ENCODE measurements at regions not wholly inside any gene's neighbourhood (a gene's known extent, or its start where the extent isn't known, plus 50 kb on each side); places are given as distances from the start of the nearest gene placed in this dataset.

GRCh38 chr1:229853751-229854150, 213.3 kb upstream of the GALNT2 start:
- H3K4me1 Mint-ChIP-seq = no peaks in the 10 kb centered on the region
- no peak overlapping the region for H3K27ac Mint-ChIP-seq
- no peak overlapping the region for H3K4me3 Mint-ChIP-seq
- H3K9me3 Mint-ChIP-seq = no peaks in the 10 kb centered on the region
- H3K27me3 Mint-ChIP-seq (ENCODE audit: low read depth) = peaks cover 16% of the 10 kb centered on the region
- H3K36me3 Mint-ChIP-seq (ENCODE audit: low read depth) = no peaks in the 10 kb centered on the region
- TF ChIP-seq, protein P1, sequence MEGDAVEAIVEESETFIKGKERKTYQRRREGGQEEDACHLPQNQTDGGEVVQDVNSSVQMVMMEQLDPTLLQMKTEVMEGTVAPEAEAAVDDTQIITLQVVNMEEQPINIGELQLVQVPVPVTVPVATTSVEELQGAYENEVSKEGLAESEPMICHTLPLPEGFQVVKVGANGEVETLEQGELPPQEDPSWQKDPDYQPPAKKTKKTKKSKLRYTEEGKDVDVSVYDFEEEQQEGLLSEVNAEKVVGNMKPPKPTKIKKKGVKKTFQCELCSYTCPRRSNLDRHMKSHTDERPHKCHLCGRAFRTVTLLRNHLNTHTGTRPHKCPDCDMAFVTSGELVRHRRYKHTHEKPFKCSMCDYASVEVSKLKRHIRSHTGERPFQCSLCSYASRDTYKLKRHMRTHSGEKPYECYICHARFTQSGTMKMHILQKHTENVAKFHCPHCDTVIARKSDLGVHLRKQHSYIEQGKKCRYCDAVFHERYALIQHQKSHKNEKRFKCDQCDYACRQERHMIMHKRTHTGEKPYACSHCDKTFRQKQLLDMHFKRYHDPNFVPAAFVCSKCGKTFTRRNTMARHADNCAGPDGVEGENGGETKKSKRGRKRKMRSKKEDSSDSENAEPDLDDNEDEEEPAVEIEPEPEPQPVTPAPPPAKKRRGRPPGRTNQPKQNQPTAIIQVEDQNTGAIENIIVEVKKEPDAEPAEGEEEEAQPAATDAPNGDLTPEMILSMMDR (IDR thresholded peaks at IDR 0.05; ENCODE audit: unreplicated experiment in 3 of 3) = no peak

DNA sequence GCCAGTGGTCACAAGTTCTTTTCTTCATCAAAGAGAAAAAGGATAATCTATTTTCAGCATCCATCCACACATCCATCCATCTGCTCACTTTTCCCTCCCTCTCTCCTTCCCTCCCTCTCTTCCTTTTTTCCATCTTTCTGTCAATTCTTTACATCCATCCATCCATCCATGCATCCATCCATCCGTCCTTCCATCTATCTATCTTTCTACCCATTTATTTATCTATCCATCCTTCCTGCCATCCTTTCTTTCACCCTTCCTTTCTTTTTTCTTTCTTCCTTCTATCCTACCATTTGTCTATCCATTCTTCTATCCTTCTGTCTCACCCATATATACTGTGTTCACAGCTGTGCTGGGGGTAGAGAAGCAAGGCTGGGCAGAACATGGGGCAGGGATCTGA, 212.4 kb upstream of the GALNT2 start:
- H3K4me3 Mint-ChIP-seq = no peak overlapping the region
- TF ChIP-seq, protein P1 (IDR thresholded peaks at IDR 0.05; ENCODE audit: unreplicated experiment in 3 of 3) = no peak
- H3K4me1 Mint-ChIP-seq = no peaks in the 10 kb centered on the region
- no peaks in the 10 kb centered on the region for H3K36me3 Mint-ChIP-seq (ENCODE audit: low read depth)
- H3K27me3 Mint-ChIP-seq (ENCODE audit: low read depth) = peaks cover 16% of the 10 kb centered on the region
- H3K27ac Mint-ChIP-seq = no peak overlapping the region
- no peaks in the 10 kb centered on the region for H3K9me3 Mint-ChIP-seq

DNA sequence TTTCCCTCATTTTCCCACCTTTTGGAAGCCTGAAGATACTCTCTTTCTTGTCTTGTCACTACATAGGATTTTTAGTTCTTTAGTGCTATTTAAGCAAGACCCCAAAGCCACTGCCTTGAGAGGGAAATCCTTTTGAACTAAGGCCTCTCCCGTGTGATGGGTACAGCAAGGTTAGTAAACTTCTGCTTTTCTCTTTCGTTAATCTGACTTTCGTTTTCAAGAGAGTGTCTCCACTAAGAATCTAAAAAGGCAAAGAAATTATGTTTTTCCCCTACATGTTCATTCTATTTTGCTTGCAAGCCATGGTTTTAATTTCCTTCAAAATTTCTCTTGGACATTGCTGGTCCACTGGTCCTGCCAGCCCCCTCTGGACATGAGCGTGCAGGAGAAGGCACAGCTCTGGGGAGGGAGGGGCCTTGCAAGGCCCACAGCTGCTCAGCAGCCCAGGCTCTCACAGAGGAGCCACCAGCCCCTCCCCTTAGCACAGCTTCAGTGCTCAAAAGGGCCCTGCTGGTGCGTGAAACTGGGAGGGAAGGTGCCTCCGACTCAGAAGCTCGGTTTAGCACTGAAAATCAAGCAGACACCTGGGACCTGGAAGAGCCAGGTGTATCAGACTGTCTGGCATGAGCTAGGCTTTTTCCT, 210.9 kb upstream of the GALNT2 start:
- no peak overlapping the region for H3K27ac Mint-ChIP-seq
- H3K9me3 Mint-ChIP-seq = no peaks in the 10 kb centered on the region
- TF ChIP-seq, protein P1 (IDR thresholded peaks at IDR 0.05; ENCODE audit: unreplicated experiment in 3 of 3) = no peak
- H3K4me3 Mint-ChIP-seq = no peak overlapping the region
- peaks cover 12% of the 10 kb centered on the region for H3K27me3 Mint-ChIP-seq (ENCODE audit: low read depth)
- peaks cover 11% of the 10 kb centered on the region for H3K4me1 Mint-ChIP-seq
- H3K36me3 Mint-ChIP-seq (ENCODE audit: low read depth) = no peaks in the 10 kb centered on the region

DNA sequence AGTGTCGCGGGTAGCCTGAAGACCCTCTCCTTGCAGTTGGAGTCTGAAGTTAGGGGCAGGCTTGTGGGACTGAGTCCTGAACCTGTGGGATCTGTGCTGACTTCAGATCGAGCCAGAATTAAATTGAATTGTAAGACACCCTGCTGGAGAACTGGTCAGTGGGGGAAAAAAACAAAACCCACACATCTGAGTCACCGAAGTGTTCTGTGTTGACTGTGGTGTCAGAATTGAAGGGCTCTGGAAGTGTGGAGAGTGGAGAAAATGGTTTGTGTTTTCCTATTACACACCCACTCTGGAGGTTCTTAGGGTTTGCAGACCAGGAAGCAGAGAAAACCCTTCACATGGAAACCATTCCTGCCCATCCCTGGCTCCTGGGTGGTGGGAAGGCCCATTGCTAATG, 209.5 kb upstream of the GALNT2 start:
- no peaks in the 10 kb centered on the region for H3K36me3 Mint-ChIP-seq (ENCODE audit: low read depth)
- H3K27me3 Mint-ChIP-seq (ENCODE audit: low read depth) = peaks cover 9% of the 10 kb centered on the region
- TF ChIP-seq, protein P1 (IDR thresholded peaks at IDR 0.05; ENCODE audit: unreplicated experiment in 3 of 3) = no peak
- no peak overlapping the region for H3K4me3 Mint-ChIP-seq
- H3K9me3 Mint-ChIP-seq = no peaks in the 10 kb centered on the region
- H3K4me1 Mint-ChIP-seq = peaks cover 25% of the 10 kb centered on the region
- no peak overlapping the region for H3K27ac Mint-ChIP-seq

- Mint-ChIP-seq H3K36me3 (ENCODE audit: low read depth) (no peaks in the 10 kb centered on the region), H3K27ac (peak overlapping the region in 1 of 3 experiments; percentile 19), H3K4me3 (no peak overlapping the region), H3K27me3 (ENCODE audit: low read depth) (peaks cover 6% of the 10 kb centered on the region), H3K4me1 (peaks cover 32% of the 10 kb centered on the region), H3K9me3 (no peaks in the 10 kb centered on the region)
- TF ChIP-seq, protein P1 (IDR thresholded peaks at IDR 0.05; ENCODE audit: unreplicated experiment in 3 of 3) = no peak
Measured at GRCh38 chr1:229859026-229859425, 208.0 kb upstream of the GALNT2 start.

GRCh38 chr1:229860926-229861325, 206.1 kb upstream of the GALNT2 start:
- Mint-ChIP-seq H3K27me3 (ENCODE audit: low read depth) (no peaks in the 10 kb centered on the region), H3K36me3 (ENCODE audit: low read depth) (no peaks in the 10 kb centered on the region), H3K9me3 (no peaks in the 10 kb centered on the region), H3K4me1 (peaks cover 41% of the 10 kb centered on the region), H3K27ac (peak overlapping the region; percentile 8 to 77 (median 48)), H3K4me3 (no peak overlapping the region)
- TF ChIP-seq, protein P1 (IDR thresholded peaks at IDR 0.05; ENCODE audit: unreplicated experiment in 3 of 3) = no peak

All from nephron (organoid).